CD4-positive, alpha-beta T cell treated with Interleukin-15 for 1 hour (primary cell): ENCODE measurements at regions not wholly inside any gene's neighbourhood (a gene's known extent, or its start where the extent isn't known, plus 50 kb on each side); places are given as distances from the start of the nearest gene placed in this dataset.
"Not testable (repeated sequence)": the region's sequence is repeated elsewhere in the genome, so short reads cannot be mapped to it uniquely, and the experiment has no call there.

Source experiments
- DNase-seq: peaks from one replicate; pipeline ENCODE4 v3.0.0-alpha.2; 2020

GRCh38 chr3:23116081-23116837 is 86.9 kb upstream of the UBE2E2 start:
- DNase-seq: no peak

GRCh38 chr3:23117856-23118255 is 85.3 kb upstream of the UBE2E2 start:
- DNase-seq: no peak

GRCh38 chr3:23127196-23127595 is 75.9 kb upstream of the UBE2E2 start:
- DNase-seq: no peak

GRCh38 chr3:23128655-23129054 is 74.5 kb upstream of the UBE2E2 start:
- no peak for DNase-seq

GRCh38 chr3:23129117-23129516 is 74.0 kb upstream of the UBE2E2 start:
- DNase-seq: no peak

GRCh38 chr3:23129817-23130216 is 73.3 kb upstream of the UBE2E2 start:
- no peak for DNase-seq

- no peak for DNase-seq
Measured at GRCh38 chr3:23130406-23130805, 72.7 kb upstream of the UBE2E2 start.

- DNase-seq: no peak
Measured at GRCh38 chr3:23135026-23135785, 67.9 kb upstream of the UBE2E2 start.

DNA sequence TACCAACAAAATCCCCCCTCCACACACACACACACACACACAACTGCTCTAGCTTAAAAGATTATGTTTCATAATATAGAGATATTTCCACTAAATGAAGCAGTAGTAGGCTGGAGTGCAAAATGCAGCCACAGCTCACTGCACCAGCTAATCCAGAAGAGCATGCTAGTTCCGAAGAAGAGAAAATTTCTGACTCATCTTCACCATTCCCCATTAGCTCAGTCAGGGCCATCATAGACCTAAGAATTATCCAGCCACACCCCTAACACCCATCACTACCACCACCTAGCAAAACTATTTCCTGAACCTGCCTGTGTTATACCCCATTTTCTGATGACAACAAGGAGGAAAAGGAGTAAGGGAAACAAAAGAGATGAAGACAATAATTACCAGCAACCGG is 67.1 kb upstream of the UBE2E2 start:
- no peak for DNase-seq

DNA sequence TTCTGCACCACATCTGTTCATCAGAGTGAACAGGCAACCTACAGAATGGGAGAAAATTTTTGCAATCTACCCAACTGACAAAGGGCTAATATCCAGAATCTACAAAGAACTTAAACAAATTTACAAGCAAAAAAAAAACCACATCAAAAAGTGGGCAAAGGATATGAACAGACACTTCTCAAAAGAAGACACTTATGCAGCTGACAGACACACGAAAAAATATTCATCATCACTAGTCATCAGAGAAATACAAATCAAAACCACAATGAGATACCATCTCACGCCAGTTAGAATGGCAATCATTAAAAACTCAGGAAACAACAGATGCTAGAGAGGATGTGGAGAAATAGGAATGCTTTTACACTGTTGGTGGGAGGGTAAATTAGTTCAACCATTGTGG is 59.1 kb upstream of the UBE2E2 start:
- not testable (repeated sequence) for DNase-seq

GRCh38 chr3:23146163-23146562 is 57.0 kb upstream of the UBE2E2 start:
- DNase-seq: no peak

GRCh38 chr3:23152989-23153388 is 50.1 kb upstream of the UBE2E2 start:
- no peak for DNase-seq
